CD4-positive, CD25-positive, alpha-beta regulatory T cell (primary cell): ENCODE measurements at regions not wholly inside any gene's neighbourhood (a gene's known extent, or its start where the extent isn't known, plus 50 kb on each side); places are given as distances from the start of the nearest gene placed in this dataset.
A peak's percentile ranks its signal among the peaks of the same experiment; 100 is the strongest.

Source experiments
- ATAC-seq, 2 donors: fragments of 150-1000 bp; cut with Tn5 transposase; one replicate each; pipeline ENCODE4 v1.10.0; 2021; ENCODE audit warnings: low read depth in 2 of 2, moderate number of reproducible peaks in 2 of 2, moderate library complexity in 1 of 2
- DNase-seq, 3 donors: peaks; one replicate each; pipeline versions ENCODE4 v3.0.0 to v3.0.0-alpha.2; 2012 to 2022; ENCODE audit warnings: mixed read lengths in 1 of 3
- H3K27ac ChIP-seq: one replicate; pipeline ENCODE4 v1.7.0; 2013; ENCODE audit warnings: mild to moderate bottlenecking, low read length; ENCODE audit not compliant: insufficient read depth, poor library complexity, severe bottlenecking
- H3K27me3 ChIP-seq: one replicate; pipeline ENCODE4 v1.7.0; 2013; ENCODE audit warnings: low read length; ENCODE audit not compliant: control insufficient read depth, insufficient read depth
- H3K36me3 ChIP-seq: one replicate; pipeline ENCODE4 v1.7.0; 2013; ENCODE audit warnings: mild to moderate bottlenecking, low read length, moderate library complexity; ENCODE audit not compliant: control insufficient read depth, insufficient read depth
- H3K4me1 ChIP-seq: 2 replicates; pipeline ENCODE4 v1.7.0; 2013; ENCODE audit warnings: mild to moderate bottlenecking, low read length; ENCODE audit not compliant: insufficient read depth, control insufficient read depth, poor library complexity, severe bottlenecking
- H3K4me3 ChIP-seq: one replicate; pipeline ENCODE4 v1.7.0; 2013; ENCODE audit warnings: low read depth, mild to moderate bottlenecking, low read length, moderate library complexity
- H3K9me3 ChIP-seq, 2 experiments: 1 replicate in 1 of 2; 2 replicates in 1 of 2; pipeline ENCODE4 v1.7.0; 2013; ENCODE audit warnings: low read length in 2 of 2, mild to moderate bottlenecking in 1 of 2, moderate library complexity in 1 of 2; ENCODE audit not compliant: control insufficient read depth in 2 of 2
- H3K27ac Mint-ChIP-seq, 3 donors: one replicate each; pipeline ENCODE4 v1.8.0; 2020 to 2022; ENCODE audit warnings: mild to moderate bottlenecking in 3 of 3, mixed read lengths in 3 of 3, moderate library complexity in 2 of 3
- H3K27me3 Mint-ChIP-seq: one replicate; pipeline ENCODE4 v1.8.0; 2022; ENCODE audit warnings: mild to moderate bottlenecking, mixed read lengths
- H3K36me3 Mint-ChIP-seq: one replicate; pipeline ENCODE4 v1.8.0; 2020; ENCODE audit warnings: mixed read lengths
- H3K4me1 Mint-ChIP-seq, 4 donors: one replicate each; pipeline ENCODE4 v1.8.0; 2020 to 2022; ENCODE audit warnings: mixed read lengths in 4 of 4, mild to moderate bottlenecking in 1 of 4
- H3K4me3 Mint-ChIP-seq, 4 donors: one replicate each; pipeline ENCODE4 v1.8.0; 2020 to 2022; ENCODE audit warnings: mild to moderate bottlenecking in 4 of 4, mixed read lengths in 4 of 4, moderate library complexity in 3 of 4
- H3K9me3 Mint-ChIP-seq, 7 donors: one replicate each; pipeline ENCODE4 v1.8.0; 2020 to 2022; ENCODE audit warnings: mixed read lengths in 7 of 7, mild to moderate bottlenecking in 3 of 7, moderate library complexity in 2 of 7

GRCh38 chr9:24413651-24414050 is 132.0 kb downstream of the IZUMO3 start:
- H3K27ac ChIP-seq: no peak overlapping the region
- Mint-ChIP-seq H3K9me3 (peaks cover 4 to 34% (median 8%) of the 10 kb centered on the region in 7 donors), H3K27me3 (no peaks in the 10 kb centered on the region), H3K36me3 (no peaks in the 10 kb centered on the region), H3K4me1 (no peaks in the 10 kb centered on the region), H3K4me3 (no peak overlapping the region), H3K27ac (no peak overlapping the region)
- ATAC-seq (no peak), DNase-seq (no peak)
- H3K27me3 ChIP-seq: no peaks in the 10 kb centered on the region
- H3K4me1 ChIP-seq: no peaks in the 10 kb centered on the region
- H3K4me3 ChIP-seq: no peak overlapping the region
- peaks cover 0 to 3% of the 10 kb centered on the region in 2 experiments for H3K9me3 ChIP-seq
- no peaks in the 10 kb centered on the region for H3K36me3 ChIP-seq

DNA sequence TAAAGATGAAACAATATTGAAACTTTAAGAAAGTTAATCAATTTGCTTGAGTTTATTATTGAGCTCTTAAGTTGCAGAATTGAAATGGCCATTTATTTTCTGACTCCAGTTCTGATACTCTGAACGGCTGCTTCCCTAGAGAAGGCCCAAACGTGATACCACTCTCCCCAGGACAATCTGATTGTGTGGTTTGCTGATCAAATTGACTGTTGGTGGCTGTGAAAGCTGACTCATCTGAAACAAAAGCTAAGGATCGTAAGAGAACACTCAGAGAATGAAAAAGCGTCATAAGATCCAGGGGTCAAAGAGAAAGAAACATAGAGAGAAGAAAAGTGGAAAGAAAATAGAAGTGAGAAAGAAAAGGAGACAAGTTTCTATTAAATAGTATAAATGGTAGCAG is 147.2 kb downstream of the IZUMO3 start:
- Histone ChIP-seq H3K9me3 (peaks cover 3 to 5% of the 10 kb centered on the region in 2 experiments), H3K27me3 (no peaks in the 10 kb centered on the region), H3K4me1 (no peaks in the 10 kb centered on the region), H3K4me3 (no peak overlapping the region), H3K36me3 (no peaks in the 10 kb centered on the region), H3K27ac (no peak overlapping the region)
- Mint-ChIP-seq H3K36me3 (no peaks in the 10 kb centered on the region), H3K4me1 (peaks cover 0 to 4% (median 0%) of the 10 kb centered on the region in 4 donors), H3K27me3 (no peaks in the 10 kb centered on the region), H3K9me3 (peaks cover 0 to 19% (median 5%) of the 10 kb centered on the region in 7 donors), H3K4me3 (no peak overlapping the region), H3K27ac (peak overlapping the region in 1 of 3 donors; percentile 63)
- DNase-seq (no peak), ATAC-seq (no peak)

DNA sequence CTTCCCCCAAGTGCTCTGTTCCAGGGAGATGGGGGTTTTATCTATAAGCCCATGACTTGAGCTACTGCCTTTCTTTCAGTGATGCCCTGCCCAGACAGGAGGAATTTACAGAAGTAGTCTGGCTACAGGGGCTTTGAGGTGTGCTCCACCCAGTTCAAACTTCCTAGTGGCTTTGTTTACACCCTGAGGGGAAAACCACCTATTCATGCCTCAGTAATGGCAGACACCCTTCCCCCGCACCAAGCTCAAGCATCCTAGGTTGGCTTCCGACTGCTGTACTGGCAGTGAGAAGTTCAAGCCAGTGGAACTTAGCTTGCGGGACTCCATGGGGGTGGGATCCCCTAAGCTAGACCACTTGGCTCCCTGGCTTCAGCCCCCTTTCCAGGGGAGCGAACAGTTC is 154.6 kb downstream of the IZUMO3 start:
- no peak for ATAC-seq
- Mint-ChIP-seq H3K27ac (no peak overlapping the region), H3K27me3 (no peaks in the 10 kb centered on the region), H3K4me3 (no peak overlapping the region), H3K4me1 (no peaks in the 10 kb centered on the region), H3K36me3 (no peaks in the 10 kb centered on the region), H3K9me3 (peaks cover 5 to 36% (median 10%) of the 10 kb centered on the region in 7 donors)
- H3K36me3 ChIP-seq: no peaks in the 10 kb centered on the region
- H3K27me3 ChIP-seq: no peaks in the 10 kb centered on the region
- H3K27ac ChIP-seq: no peak overlapping the region
- no peaks in the 10 kb centered on the region for H3K4me1 ChIP-seq
- H3K9me3 ChIP-seq: peaks cover 0 to 9% of the 10 kb centered on the region in 2 experiments
- no peak for DNase-seq
- H3K4me3 ChIP-seq: no peak overlapping the region

DNA sequence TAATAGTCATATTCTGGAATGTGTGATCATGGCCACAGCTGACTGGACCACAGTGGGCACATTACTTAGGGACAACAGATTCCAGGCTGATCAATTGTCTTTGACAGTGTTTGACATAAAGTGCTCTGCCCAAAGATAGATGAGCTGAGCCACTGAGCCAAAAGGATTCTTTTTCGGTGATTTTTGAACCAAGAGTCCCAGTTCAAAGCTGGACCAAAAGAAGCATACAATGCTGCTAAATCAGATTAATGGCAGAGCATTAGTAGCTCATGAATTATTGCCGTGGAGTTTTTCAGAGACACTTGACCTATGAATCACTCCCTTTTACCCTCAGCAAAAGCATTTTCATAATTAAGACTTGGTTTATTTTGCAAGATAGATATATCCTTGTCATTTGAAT is 160.6 kb downstream of the IZUMO3 start:
- Histone ChIP-seq H3K27ac (no peak overlapping the region), H3K9me3 (peaks cover 0 to 4% of the 10 kb centered on the region in 2 experiments), H3K4me3 (no peak overlapping the region), H3K36me3 (no peaks in the 10 kb centered on the region), H3K4me1 (no peaks in the 10 kb centered on the region), H3K27me3 (no peaks in the 10 kb centered on the region)
- H3K4me3 Mint-ChIP-seq: no peak overlapping the region
- no peaks in the 10 kb centered on the region for H3K4me1 Mint-ChIP-seq
- DNase-seq (no peak), ATAC-seq (no peak)
- H3K36me3 Mint-ChIP-seq: no peaks in the 10 kb centered on the region
- H3K9me3 Mint-ChIP-seq: peaks cover 5 to 51% (median 10%) of the 10 kb centered on the region in 7 donors
- H3K27me3 Mint-ChIP-seq: no peaks in the 10 kb centered on the region
- no peak overlapping the region for H3K27ac Mint-ChIP-seq

DNA sequence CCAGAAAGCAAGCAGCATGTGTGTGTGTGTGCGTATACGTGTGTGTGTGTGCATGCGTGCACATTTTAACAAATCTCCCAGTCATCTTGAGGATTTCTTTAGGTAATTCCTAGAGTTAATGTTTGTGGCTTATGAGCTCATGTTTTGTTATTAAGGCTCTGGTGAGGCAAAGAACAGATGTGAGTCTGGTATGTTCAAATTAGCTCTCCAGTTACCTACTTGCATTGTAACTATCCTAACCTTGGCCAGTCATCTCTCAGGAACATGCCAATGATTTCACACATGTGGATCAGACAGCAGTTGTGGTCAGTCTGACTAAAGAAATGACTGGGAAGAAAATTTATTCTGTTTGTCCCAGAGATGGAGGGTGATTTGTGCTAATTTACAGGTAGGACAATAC is 163.1 kb downstream of the IZUMO3 start:
- H3K4me1 Mint-ChIP-seq: no peaks in the 10 kb centered on the region
- H3K27ac ChIP-seq: no peak overlapping the region
- ATAC-seq: no peak

GRCh38 chr9:24381205-24381604 is 164.5 kb downstream of the IZUMO3 start:
- Histone ChIP-seq H3K4me3 (no peak overlapping the region), H3K9me3 (peaks cover 5 to 8% of the 10 kb centered on the region in 2 experiments), H3K36me3 (no peaks in the 10 kb centered on the region), H3K27ac (no peak overlapping the region), H3K27me3 (no peaks in the 10 kb centered on the region), H3K4me1 (no peaks in the 10 kb centered on the region)
- H3K27ac Mint-ChIP-seq: no peak overlapping the region
- H3K36me3 Mint-ChIP-seq: no peaks in the 10 kb centered on the region
- DNase-seq: no peak
- H3K4me3 Mint-ChIP-seq: no peak overlapping the region
- peaks cover 2 to 27% (median 4%) of the 10 kb centered on the region in 7 donors for H3K9me3 Mint-ChIP-seq
- H3K27me3 Mint-ChIP-seq: no peaks in the 10 kb centered on the region
- no peak for ATAC-seq
- no peaks in the 10 kb centered on the region for H3K4me1 Mint-ChIP-seq

More for the DNA sequence above, 163.1 kb downstream of the IZUMO3 start:
- Mint-ChIP-seq H3K27me3 (no peaks in the 10 kb centered on the region), H3K4me3 (no peak overlapping the region), H3K27ac (no peak overlapping the region), H3K9me3 (peaks cover 2 to 39% (median 4%) of the 10 kb centered on the region in 7 donors), H3K36me3 (no peaks in the 10 kb centered on the region)
- DNase-seq: no peak
- Histone ChIP-seq H3K4me3 (no peak overlapping the region), H3K4me1 (no peaks in the 10 kb centered on the region), H3K9me3 (peaks cover 2 to 4% of the 10 kb centered on the region in 2 experiments), H3K27me3 (no peaks in the 10 kb centered on the region), H3K36me3 (no peaks in the 10 kb centered on the region)

DNA sequence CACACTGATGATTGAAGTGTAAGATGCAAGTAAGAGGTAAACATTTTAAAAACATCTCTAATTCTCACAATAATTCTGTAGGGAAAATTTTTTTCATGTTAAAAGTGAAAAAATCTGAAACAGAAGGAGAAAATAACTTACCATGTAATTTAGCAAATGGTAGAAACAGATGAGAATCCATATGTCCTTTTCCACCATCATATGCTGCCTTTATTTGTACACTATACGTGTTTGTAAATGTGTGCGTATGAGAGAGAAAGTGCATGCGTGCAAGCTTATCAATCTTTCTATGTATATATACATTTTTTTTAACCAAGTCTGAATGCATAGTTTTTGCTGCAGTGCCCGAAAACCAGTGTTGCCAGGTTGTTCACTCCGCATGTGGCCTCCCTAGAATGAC is 186.7 kb downstream of the IZUMO3 start:
- no peaks in the 10 kb centered on the region for H3K27me3 ChIP-seq
- H3K4me1 ChIP-seq: no peaks in the 10 kb centered on the region
- H3K4me3 ChIP-seq: no peak overlapping the region
- no peak for ATAC-seq
- H3K27ac ChIP-seq: no peak overlapping the region
- Mint-ChIP-seq H3K27me3 (no peaks in the 10 kb centered on the region), H3K27ac (no peak overlapping the region), H3K4me1 (peaks cover 0 to 8% (median 0%) of the 10 kb centered on the region in 4 donors), H3K9me3 (peaks cover 0 to 41% (median 14%) of the 10 kb centered on the region in 7 donors), H3K36me3 (peaks cover 3% of the 10 kb centered on the region), H3K4me3 (no peak overlapping the region)
- H3K36me3 ChIP-seq: no peaks in the 10 kb centered on the region
- no peak for DNase-seq
- H3K9me3 ChIP-seq: peaks cover 13 to 25% of the 10 kb centered on the region in 2 experiments

DNA sequence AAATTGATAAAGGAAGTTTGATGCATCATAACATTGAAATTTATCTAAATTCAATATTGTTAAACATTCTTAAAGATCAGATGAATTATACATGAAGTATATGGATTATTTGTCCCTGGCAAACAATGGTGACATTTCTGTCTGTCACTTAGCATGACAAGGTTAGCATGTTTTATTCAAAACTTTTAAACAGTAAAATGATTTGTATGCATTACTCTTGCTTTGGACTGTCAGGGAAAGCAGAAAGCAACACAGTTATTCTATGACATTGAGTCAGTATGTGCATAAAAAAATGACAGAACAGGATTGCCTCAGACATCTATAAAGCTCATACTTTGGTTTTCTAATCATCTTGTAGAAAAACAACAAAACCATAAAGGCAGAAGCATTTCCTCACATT is 193.7 kb downstream of the IZUMO3 start:
- H3K4me1 ChIP-seq: no peaks in the 10 kb centered on the region
- no peaks in the 10 kb centered on the region for H3K27me3 ChIP-seq
- DNase-seq (no peak), ATAC-seq (no peak)
- Mint-ChIP-seq H3K4me1 (no peaks in the 10 kb centered on the region), H3K4me3 (no peak overlapping the region), H3K36me3 (no peaks in the 10 kb centered on the region), H3K9me3 (peaks cover 2 to 19% (median 7%) of the 10 kb centered on the region in 7 donors), H3K27me3 (no peaks in the 10 kb centered on the region), H3K27ac (no peak overlapping the region)
- H3K9me3 ChIP-seq: peaks cover 1% of the 10 kb centered on the region in 2 experiments
- no peak overlapping the region for H3K4me3 ChIP-seq
- H3K36me3 ChIP-seq: no peaks in the 10 kb centered on the region
- no peak overlapping the region for H3K27ac ChIP-seq
